ENCODE measurements at regions not wholly inside any gene's neighbourhood (a gene's known extent, or its start where the extent isn't known, plus 50 kb on each side); places are given as distances from the start of the nearest gene placed in this dataset.

- no peak for DNase-seq
Observed at GRCh38 chr15:94001255-94001801, 230.0 kb upstream of the MCTP2 start.

GRCh38 chr15:94000606-94001005, 230.8 kb upstream of the MCTP2 start:
- no peak for DNase-seq

- no peak for DNase-seq
Observed at GRCh38 chr15:93997071-93997658, 234.2 kb upstream of the MCTP2 start.

GRCh38 chr15:93989440-93989998, 241.8 kb upstream of the MCTP2 start:
- no peak for DNase-seq

- DNase-seq, result no peak
Observed at GRCh38 chr15:93987068-93987467, 244.3 kb upstream of the MCTP2 start.

GRCh38 chr15:93986400-93986984, 244.9 kb upstream of the MCTP2 start:
- DNase-seq, result no peak

GRCh38 chr15:93985925-93986324, 245.4 kb upstream of the MCTP2 start:
- no peak for DNase-seq

- no peak for DNase-seq
Observed at GRCh38 chr15:93985176-93985575, 246.2 kb upstream of the MCTP2 start.

GRCh38 chr15:93983526-93983925, 247.8 kb upstream of the MCTP2 start:
- no peak for DNase-seq

- DNase-seq, result no peak
Observed at GRCh38 chr15:93982226-93982727, 249.1 kb upstream of the MCTP2 start.

GRCh38 chr15:93981706-93982105, 249.7 kb upstream of the MCTP2 start:
- no peak for DNase-seq

GRCh38 chr15:93980261-93980911, 251.0 kb upstream of the MCTP2 start:
- DNase-seq, result no peak

GRCh38 chr15:93974804-93975481, 256.4 kb upstream of the MCTP2 start:
- no peak for DNase-seq

GRCh38 chr15:93973287-93973686, 258.1 kb upstream of the MCTP2 start:
- no peak for DNase-seq

- no peak for DNase-seq
Observed at GRCh38 chr15:93968773-93969172, 262.6 kb upstream of the MCTP2 start.

GRCh38 chr15:93965304-93965908, 266.0 kb upstream of the MCTP2 start:
- DNase-seq, result no peak

GRCh38 chr15:93954985-93955571, 276.3 kb upstream of the MCTP2 start:
- DNase-seq, result no peak

GRCh38 chr15:93948726-93949125, 282.6 kb upstream of the MCTP2 start:
- no peak for DNase-seq

- no peak for DNase-seq
Observed at GRCh38 chr15:93943586-93943985, 287.8 kb upstream of the MCTP2 start.

GRCh38 chr15:93942269-93942694, 289.1 kb upstream of the MCTP2 start:
- DNase-seq, result no peak

- no peak for DNase-seq
Observed at GRCh38 chr15:93941697-93942096, 289.7 kb upstream of the MCTP2 start.

- DNase-seq, result no peak
Observed at GRCh38 chr15:93940226-93940625, 291.1 kb upstream of the MCTP2 start.
